ENCODE measurements at regions not wholly inside any gene's neighbourhood (a gene's known extent, or its start where the extent isn't known, plus 50 kb on each side); places are given as distances from the start of the nearest gene placed in this dataset.

DNA sequence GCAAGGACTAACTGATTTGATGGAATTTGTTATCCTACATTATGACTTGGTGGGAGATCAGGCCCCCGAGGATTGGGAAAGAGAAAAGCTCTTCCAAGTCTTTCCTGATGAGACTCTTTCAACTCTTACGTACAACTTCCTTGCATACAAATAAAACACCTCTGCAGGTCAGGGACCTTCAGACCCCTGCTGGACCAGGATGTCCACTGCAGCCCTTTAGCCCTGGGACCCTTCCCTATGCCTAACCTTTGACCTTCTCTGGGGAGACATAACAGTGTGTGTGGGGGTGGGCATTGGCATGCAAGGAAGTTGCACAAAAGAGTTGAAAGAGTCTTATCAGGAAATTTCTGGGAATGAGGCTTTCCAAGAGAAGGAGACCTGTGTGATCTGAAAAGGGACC, 859.4 kb downstream of the TYW1 start:
- TF ChIP-seq, protein P1, sequence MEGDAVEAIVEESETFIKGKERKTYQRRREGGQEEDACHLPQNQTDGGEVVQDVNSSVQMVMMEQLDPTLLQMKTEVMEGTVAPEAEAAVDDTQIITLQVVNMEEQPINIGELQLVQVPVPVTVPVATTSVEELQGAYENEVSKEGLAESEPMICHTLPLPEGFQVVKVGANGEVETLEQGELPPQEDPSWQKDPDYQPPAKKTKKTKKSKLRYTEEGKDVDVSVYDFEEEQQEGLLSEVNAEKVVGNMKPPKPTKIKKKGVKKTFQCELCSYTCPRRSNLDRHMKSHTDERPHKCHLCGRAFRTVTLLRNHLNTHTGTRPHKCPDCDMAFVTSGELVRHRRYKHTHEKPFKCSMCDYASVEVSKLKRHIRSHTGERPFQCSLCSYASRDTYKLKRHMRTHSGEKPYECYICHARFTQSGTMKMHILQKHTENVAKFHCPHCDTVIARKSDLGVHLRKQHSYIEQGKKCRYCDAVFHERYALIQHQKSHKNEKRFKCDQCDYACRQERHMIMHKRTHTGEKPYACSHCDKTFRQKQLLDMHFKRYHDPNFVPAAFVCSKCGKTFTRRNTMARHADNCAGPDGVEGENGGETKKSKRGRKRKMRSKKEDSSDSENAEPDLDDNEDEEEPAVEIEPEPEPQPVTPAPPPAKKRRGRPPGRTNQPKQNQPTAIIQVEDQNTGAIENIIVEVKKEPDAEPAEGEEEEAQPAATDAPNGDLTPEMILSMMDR (conservative IDR thresholded peaks at IDR 0.05; ENCODE audit: low read depth in 2 of 2), result no peak
- TF ChIP-seq EZH2 (IDR thresholded peaks at IDR 0.05; ENCODE audit: low read depth, unreplicated experiment), result no peak
- no peak for TF ChIP-seq STAT1 (IDR thresholded peaks at IDR 0.05; ENCODE audit: unreplicated experiment)
- TF ChIP-seq, protein P2, sequence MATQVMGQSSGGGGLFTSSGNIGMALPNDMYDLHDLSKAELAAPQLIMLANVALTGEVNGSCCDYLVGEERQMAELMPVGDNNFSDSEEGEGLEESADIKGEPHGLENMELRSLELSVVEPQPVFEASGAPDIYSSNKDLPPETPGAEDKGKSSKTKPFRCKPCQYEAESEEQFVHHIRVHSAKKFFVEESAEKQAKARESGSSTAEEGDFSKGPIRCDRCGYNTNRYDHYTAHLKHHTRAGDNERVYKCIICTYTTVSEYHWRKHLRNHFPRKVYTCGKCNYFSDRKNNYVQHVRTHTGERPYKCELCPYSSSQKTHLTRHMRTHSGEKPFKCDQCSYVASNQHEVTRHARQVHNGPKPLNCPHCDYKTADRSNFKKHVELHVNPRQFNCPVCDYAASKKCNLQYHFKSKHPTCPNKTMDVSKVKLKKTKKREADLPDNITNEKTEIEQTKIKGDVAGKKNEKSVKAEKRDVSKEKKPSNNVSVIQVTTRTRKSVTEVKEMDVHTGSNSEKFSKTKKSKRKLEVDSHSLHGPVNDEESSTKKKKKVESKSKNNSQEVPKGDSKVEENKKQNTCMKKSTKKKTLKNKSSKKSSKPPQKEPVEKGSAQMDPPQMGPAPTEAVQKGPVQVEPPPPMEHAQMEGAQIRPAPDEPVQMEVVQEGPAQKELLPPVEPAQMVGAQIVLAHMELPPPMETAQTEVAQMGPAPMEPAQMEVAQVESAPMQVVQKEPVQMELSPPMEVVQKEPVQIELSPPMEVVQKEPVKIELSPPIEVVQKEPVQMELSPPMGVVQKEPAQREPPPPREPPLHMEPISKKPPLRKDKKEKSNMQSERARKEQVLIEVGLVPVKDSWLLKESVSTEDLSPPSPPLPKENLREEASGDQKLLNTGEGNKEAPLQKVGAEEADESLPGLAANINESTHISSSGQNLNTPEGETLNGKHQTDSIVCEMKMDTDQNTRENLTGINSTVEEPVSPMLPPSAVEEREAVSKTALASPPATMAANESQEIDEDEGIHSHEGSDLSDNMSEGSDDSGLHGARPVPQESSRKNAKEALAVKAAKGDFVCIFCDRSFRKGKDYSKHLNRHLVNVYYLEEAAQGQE (IDR thresholded peaks at IDR 0.05; ENCODE audit: unreplicated experiment), result no peak
- no peak for TF ChIP-seq POLR2AphosphoS5 (IDR thresholded peaks at IDR 0.05; ENCODE audit: low read depth)
